H1 (cell line): ENCODE measurements at regions not wholly inside any gene's neighbourhood (a gene's known extent, or its start where the extent isn't known, plus 50 kb on each side); places are given as distances from the start of the nearest gene placed in this dataset.

Experiments used
- CTCF ChIA-PET: fragments of 300-600 bp; sonication (Branson Sonifier 250); formaldehyde crosslinking; loops from one replicate; lab custom pipeline; 2021; ENCODE audit not compliant: partially characterized antibody; lab: Charles Lee
- POLR2A ChIA-PET: fragments of 300-600 bp; sonication (Branson Sonifier 250); formaldehyde crosslinking; loops from one replicate; lab custom pipeline; 2021; ENCODE audit warnings: inconsistent platforms; ENCODE audit not compliant: partially characterized antibody; lab: Charles Lee
- DNase-seq, 2 experiments: peaks; one replicate each; pipeline versions ENCODE4 v3.0.0 to v3.0.0-alpha.2; 2010 to 2022; ENCODE audit warnings: low spot score in 2 of 2, low read depth in 1 of 2, mixed read lengths in 1 of 2
- FAIRE-seq: peaks from 2 replicates; lab custom pipeline; 2011; peaks lifted over from hg19 to GRCh38; lab: Jason Lieb, UNC
- H2AFZ ChIP-seq: 2 replicates; pipeline ENCODE4 v1.8.1; 2012; ENCODE audit warnings: low read length, inconsistent platforms
- H2AK5ac ChIP-seq: 2 replicates; pipeline ENCODE4 v1.6.1; 2013; ENCODE audit warnings: low read depth, low read length
- H2BK120ac ChIP-seq: replicated peaks from 2 replicates; pipeline ENCODE3; 2013; ENCODE audit warnings: low read depth, low read length, inconsistent platforms
- H2BK12ac ChIP-seq: 2 replicates; pipeline ENCODE4 v1.6.1; 2013; ENCODE audit warnings: low read depth, low read length
- H2BK15ac ChIP-seq: 2 replicates; pipeline ENCODE4 v1.6.1; 2013; ENCODE audit warnings: low read length
- H2BK20ac ChIP-seq: 2 replicates; pipeline ENCODE4 v1.6.1; 2013; ENCODE audit warnings: low read length
- H2BK5ac ChIP-seq: 2 replicates; pipeline ENCODE4 v1.6.1; 2013; ENCODE audit warnings: low read depth, low read length
- H3K14ac ChIP-seq: 2 replicates; pipeline ENCODE4 v1.6.1; 2013; ENCODE audit warnings: inconsistent platforms; ENCODE audit not compliant: insufficient read length
- H3K18ac ChIP-seq: 2 replicates; pipeline ENCODE4 v1.6.1; 2013; ENCODE audit warnings: low read length; ENCODE audit errors: extremely low read depth
- H3K23ac ChIP-seq: 2 replicates; pipeline ENCODE4 v1.6.1; 2013; ENCODE audit warnings: inconsistent platforms; ENCODE audit not compliant: insufficient read length
- H3K23me2 ChIP-seq: 2 replicates; pipeline ENCODE4 v1.6.1; 2013; ENCODE audit warnings: low read depth, low read length
- H3K27ac ChIP-seq: 2 replicates; pipeline ENCODE4 v1.6.1; 2011; ENCODE audit warnings: low read depth, low read length, inconsistent platforms
- H3K27me3 ChIP-seq, 4 experiments: replicated peaks in 1 of 4; 1 replicate in 1 of 4; 2 replicates in 3 of 4; pipeline versions ENCODE4 v1.6.1 to v1.8.1; 2011 to 2013; ENCODE audit warnings: low read length in 3 of 4, mild to moderate bottlenecking in 3 of 4, inconsistent platforms in 2 of 4, mixed read lengths in 2 of 4, moderate library complexity in 1 of 4; ENCODE audit not compliant: control insufficient read depth in 3 of 4, insufficient read depth in 3 of 4; ENCODE audit errors: extremely low read depth in 1 of 4
- H3K36me3 ChIP-seq, 4 experiments: 2 replicates each; pipeline versions ENCODE4 v1.6.1 to v1.8.1; 2011 to 2013; ENCODE audit warnings: mild to moderate bottlenecking in 4 of 4, low read length in 3 of 4, moderate library complexity in 2 of 4, control low read depth in 1 of 4, inconsistent platforms in 1 of 4; ENCODE audit not compliant: insufficient read depth in 4 of 4, control insufficient read depth in 2 of 4
- H3K4ac ChIP-seq: replicated peaks from 2 replicates; pipeline ENCODE3; 2013; ENCODE audit warnings: low read length, low read depth, mixed read lengths, inconsistent platforms; ENCODE audit not compliant: insufficient read length
- H3K4me1 ChIP-seq, 4 experiments: replicated peaks in 1 of 4; 1 replicate in 1 of 4; 2 replicates in 3 of 4; pipeline versions ENCODE4 v1.6.1 to v1.8.1; 2011 to 2013; ENCODE audit warnings: low read length in 3 of 4, inconsistent platforms in 2 of 4, mixed read lengths in 1 of 4; ENCODE audit not compliant: insufficient read depth in 4 of 4, control insufficient read depth in 3 of 4
- H3K4me2 ChIP-seq, 2 experiments: 2 replicates each; pipeline versions ENCODE4 v1.6.1 to v1.8.1; 2011 to 2013; ENCODE audit warnings: low read depth in 2 of 2, low read length in 2 of 2, control low read depth in 1 of 2, inconsistent platforms in 1 of 2, mild to moderate bottlenecking in 1 of 2; ENCODE audit not compliant: insufficient read depth in 1 of 2
- H3K4me3 ChIP-seq, 4 experiments: fragments of 200-600, 300-600 bp in 1 of 4; sonication (generic), shearing (Covaris generic), sonication (Bioruptor Twin) in 1 of 4; 2 replicates each; pipeline versions ENCODE4 v1.5.1 to v1.8.1; 2011 to 2016; ENCODE audit warnings: low read length in 4 of 4, low read depth in 3 of 4, control low read depth in 2 of 4, inconsistent platforms in 2 of 4, mild to moderate bottlenecking in 2 of 4, mixed read lengths in 1 of 4, moderate library complexity in 1 of 4; ENCODE audit not compliant: insufficient read depth in 2 of 4; ENCODE audit errors: extremely low read depth in 1 of 4
- H3K56ac ChIP-seq: replicated peaks from 2 replicates; pipeline ENCODE3; 2013; ENCODE audit warnings: low read depth, mild to moderate bottlenecking, mixed read lengths, low read length, inconsistent platforms; ENCODE audit not compliant: insufficient read length
- H3K79me1 ChIP-seq: 2 replicates; pipeline ENCODE4 v1.6.1; 2013; ENCODE audit warnings: low read depth, low read length, control low read depth
- H3K79me2 ChIP-seq, 2 experiments: 2 replicates each; pipeline versions ENCODE4 v1.6.1 to v1.8.1; 2012 to 2013; ENCODE audit warnings: low read length in 2 of 2, mild to moderate bottlenecking in 2 of 2, inconsistent platforms in 1 of 2; ENCODE audit not compliant: insufficient read depth in 2 of 2, control insufficient read depth in 1 of 2
- H3K9ac ChIP-seq, 4 experiments: replicated peaks in 1 of 4; 1 replicate in 1 of 4; 2 replicates in 3 of 4; pipeline versions ENCODE4 v1.6.1 to v1.8.1; 2011 to 2013; ENCODE audit warnings: low read depth in 3 of 4, low read length in 3 of 4, control low read depth in 2 of 4, mild to moderate bottlenecking in 2 of 4, moderate library complexity in 2 of 4, inconsistent platforms in 1 of 4; ENCODE audit errors: extremely low read depth in 1 of 4
- H3K9me3 ChIP-seq, 2 experiments: 2 replicates each; pipeline versions ENCODE4 v1.6.1 to v1.8.1; 2012 to 2013; ENCODE audit warnings: mild to moderate bottlenecking in 2 of 2, moderate library complexity in 2 of 2, control low read depth in 1 of 2, inconsistent platforms in 1 of 2, low read depth in 1 of 2, low read length in 1 of 2, mixed read lengths in 1 of 2; ENCODE audit not compliant: insufficient read depth in 2 of 2
- H4K20me1 ChIP-seq, 2 experiments: replicated peaks in 1 of 2; 2 replicates each; pipeline versions ENCODE3 to v1.8.1; 2011 to 2013; ENCODE audit warnings: inconsistent platforms in 2 of 2, low read length in 2 of 2, mild to moderate bottlenecking in 1 of 2; ENCODE audit not compliant: insufficient read depth in 2 of 2, control insufficient read depth in 1 of 2
- H4K5ac ChIP-seq: 2 replicates; pipeline ENCODE4 v1.6.1; 2013; ENCODE audit warnings: low read length, low read depth, mixed read lengths, inconsistent platforms; ENCODE audit not compliant: insufficient read length
- H4K8ac ChIP-seq: 2 replicates; pipeline ENCODE4 v1.8.0; 2013; ENCODE audit warnings: mild to moderate bottlenecking, moderate library complexity, low read length, inconsistent platforms; ENCODE audit not compliant: insufficient read depth; ENCODE audit errors: extremely low read depth
- H4K91ac ChIP-seq: replicated peaks from 2 replicates; pipeline ENCODE3; 2013; ENCODE audit warnings: low read length, mixed read lengths, inconsistent platforms; ENCODE audit not compliant: insufficient read length
- CBX5 ChIP-seq: fragments of 300-800, 300-1000 bp; sonication (generic); IDR thresholded peaks from 2 replicates; pipeline ENCODE4 v1.7.1; 2016; ENCODE audit warnings: antibody characterized with exemption, low read length, low read depth
- CEBPB ChIP-seq: IDR thresholded peaks from 2 replicates; pipeline ENCODE4 v1.6.1; 2012; ENCODE audit warnings: low read depth, low read length
- KDM1A ChIP-seq: fragments of 200-600, 300-600 bp; sonication (generic); IDR thresholded peaks from 2 replicates; pipeline ENCODE4 v1.7.1; 2016; ENCODE audit warnings: mild to moderate bottlenecking, low read length, borderline replicate concordance
- RAD21 ChIP-seq, 2 experiments: IDR thresholded peaks in 1 of 2; conservative IDR thresholded peaks in 1 of 2; 2 replicates each; pipeline ENCODE4 v1.6.1; 2011; ENCODE audit warnings: low read depth in 2 of 2, low read length in 2 of 2, improper control_type of control experiment in 1 of 2, inconsistent platforms in 1 of 2, mild to moderate bottlenecking in 1 of 2, moderate library complexity in 1 of 2
- WGBS, 2 experiments: shearing (Covaris generic) in 1 of 2; methylation state at CpG; one replicate each; pipeline versions ENCODE4 v1.1.6 to v1.1.7; 2013 to 2015; ENCODE audit warnings: low lambda C conversion rate in 2 of 2, mixed read lengths in 2 of 2, inconsistent platforms in 1 of 2, low coverage in 1 of 2, missing lambda C conversion rate in 1 of 2; ENCODE audit not compliant: insufficient replicate concordance in 2 of 2, insufficient coverage in 1 of 2, insufficient read length in 1 of 2; ENCODE audit errors: extremely low coverage in 1 of 2, missing lambda C conversion rate in 1 of 2; 5-methylcytosine and 5-hydroxymethylcytosine counted together

GRCh38 chr14:61956517-61956916, 194.3 kb downstream of the SNAPC1 start:
- Histone ChIP-seq H2BK5ac (no peak overlapping the region), H3K56ac (no peak overlapping the region), H2AK5ac (no peak overlapping the region), H2AFZ (no peak overlapping the region), H3K9ac (no peak overlapping the region), H2BK120ac (no peak overlapping the region), H3K4me1 (no peaks in the 10 kb centered on the region), H3K79me1 (no peaks in the 10 kb centered on the region), H3K23ac (no peak overlapping the region), H4K91ac (no peak overlapping the region), H4K8ac (no peak overlapping the region), H4K5ac (no peak overlapping the region), H3K14ac (no peak overlapping the region), H3K79me2 (no peaks in the 10 kb centered on the region), H4K20me1 (no peaks in the 10 kb centered on the region), H2BK12ac (no peak overlapping the region), H3K4me2 (no peak overlapping the region), H3K4me3 (no peak overlapping the region), H2BK20ac (no peak overlapping the region), H3K36me3 (no peaks in the 10 kb centered on the region), H3K18ac (no peak overlapping the region), H3K27ac (no peak overlapping the region), H3K9me3 (peaks cover 3% of the 10 kb centered on the region in 2 experiments; a peak in 2 of 4 replicates), H3K27me3 (no peaks in the 10 kb centered on the region), H2BK15ac (no peak overlapping the region), H3K23me2 (no peaks in the 10 kb centered on the region), H3K4ac (no peak overlapping the region)
- no peak for FAIRE-seq
- DNase-seq, result no peak
- POLR2A ChIA-PET, result no interaction called here
- WGBS, 2 experiments, result 91% methylated on average over 1 of the region's 1 CpG; no CpG with 5 or more reads in 1 of the 2 experiments
- CTCF ChIA-PET, result no interaction called here
- TF ChIP-seq RAD21 (IDR thresholded peaks at IDR 0.05 in 1 of 2, conservative IDR thresholded peaks at IDR 0.05 in 1 of 2; ENCODE audit: low read depth in 2 of 2, low read length in 2 of 2) (no peak), KDM1A (peak; percentile 76; the same call in 1 of the 2 replicates), CEBPB (no peak), CBX5 (no peak)
